Prostate gland (tissue), 2 donors: ENCODE measurements at regions not wholly inside any gene's neighbourhood (a gene's known extent, or its start where the extent isn't known, plus 50 kb on each side); places are given as distances from the start of the nearest gene placed in this dataset.

Experiments used
- DNase-seq: peaks from one replicate; pipeline ENCODE4 v3.0.0-alpha.2; 2019; ENCODE audit warnings: low spot score
- H3K27ac ChIP-seq, 2 donors: fragments of 200-600 bp; sonication (generic); 2 replicates each; pipeline ENCODE4 v1.5.1; 2017 to 2019
- H3K27me3 ChIP-seq: fragments of 200-600 bp; sonication (generic); replicated peaks from 2 replicates; pipeline ENCODE4 v1.5.1; 2019; ENCODE audit not compliant: insufficient read depth
- H3K36me3 ChIP-seq, 2 donors: fragments of 200-600 bp; sonication (generic); 1 replicate in 1 of 2; 2 replicates in 1 of 2; pipeline versions ENCODE4 v1.5.1 to v1.8.1; 2017 to 2019
- H3K4me1 ChIP-seq: fragments of 200-600 bp; sonication (generic); replicated peaks from 2 replicates; pipeline ENCODE4 v1.5.1; 2019
- H3K4me3 ChIP-seq, 2 donors: fragments of 200-600 bp; sonication (generic); 2 replicates each; pipeline ENCODE4 v1.5.1; 2017 to 2019
- H3K9me3 ChIP-seq: fragments of 200-600 bp; sonication (generic); 2 replicates; pipeline ENCODE4 v1.5.1; 2017
- CTCF ChIP-seq, 4 experiments: fragments of 200-600 bp in 2 of 4; fragments of 450-650 bp in 2 of 4; sonication (generic) in 2 of 4; IDR thresholded peaks; 1 replicate in 3 of 4; 2 replicates in 1 of 4; pipeline ENCODE4 v1.5.1; 2016 to 2019; ENCODE audit warnings: antibody characterized with exemption in 4 of 4, mild to moderate bottlenecking in 2 of 4, moderate library complexity in 2 of 4
- POLR2A ChIP-seq: fragments of 450-650 bp; IDR thresholded peaks from one replicate; pipeline ENCODE4 v1.6.1; 2016; ENCODE audit warnings: antibody characterized with exemption, mild to moderate bottlenecking
- POLR2AphosphoS5 ChIP-seq: sonication (generic); formaldehyde crosslinking; IDR thresholded peaks from one replicate; pipeline ENCODE4 v1.6.1; 2017; ENCODE audit warnings: antibody characterized with exemption
- WGBS: methylation state at CpG from one replicate; pipeline ENCODE4 v1.1.5; 2018; 5-methylcytosine and 5-hydroxymethylcytosine counted together
- intact Hi-C: fragments of 100-400 bp; cut with DNase I; formaldehyde crosslinking; loops from one replicate; pipeline ENCODE4 v1.14.2; 2022

GRCh38 chr1:4322881-4323280 lies 331.5 kb upstream of the AJAP1 start:
- Histone ChIP-seq H3K9me3 (no peaks in the 10 kb centered on the region), H3K4me3 (no peak overlapping the region), H3K36me3 (no peaks in the 10 kb centered on the region), H3K4me1 (no peaks in the 10 kb centered on the region), H3K27ac (no peak overlapping the region), H3K27me3 (no peaks in the 10 kb centered on the region)
- DNase-seq: peak; percentile 24
- WGBS: 35% methylated on average over 7 of the region's 7 CpGs
- TF ChIP-seq CTCF (IDR thresholded peaks at IDR 0.05) (no peak), POLR2A (no peak), POLR2AphosphoS5 (no peak)
- intact Hi-C loops: no loop called here

- WGBS: 82% methylated on average over 4 of the region's 4 CpGs
- Histone ChIP-seq H3K4me3 (no peak overlapping the region), H3K4me1 (no peaks in the 10 kb centered on the region)
These were observed 331.1 kb upstream of the AJAP1 start for GRCh38 chr1:4323309-4323708.

GRCh38 chr1:4324525-4324924 lies 329.9 kb upstream of the AJAP1 start:
- Histone ChIP-seq H3K27me3 (no peaks in the 10 kb centered on the region), H3K9me3 (no peaks in the 10 kb centered on the region), H3K36me3 (no peaks in the 10 kb centered on the region), H3K4me3 (no peak overlapping the region), H3K27ac (no peak overlapping the region), H3K4me1 (no peaks in the 10 kb centered on the region)
- intact Hi-C loops: no loop called here
- TF ChIP-seq POLR2AphosphoS5 (no peak), CTCF (IDR thresholded peaks at IDR 0.05) (no peak), POLR2A (no peak)
- WGBS: 88% methylated on average over 9 of the region's 9 CpGs
- no peak for DNase-seq

More at GRCh38 chr1:4323309-4323708, 331.1 kb upstream of the AJAP1 start:
- TF ChIP-seq POLR2AphosphoS5: no peak
- TF ChIP-seq CTCF (IDR thresholded peaks at IDR 0.05): no peak
- TF ChIP-seq POLR2A: no peak
- DNase-seq: no peak
- Histone ChIP-seq H3K9me3 (no peaks in the 10 kb centered on the region), H3K36me3 (no peaks in the 10 kb centered on the region), H3K27me3 (no peaks in the 10 kb centered on the region), H3K27ac (no peak overlapping the region)
- intact Hi-C loops: no loop called here

GRCh38 chr1:4327142-4327541 lies 327.3 kb upstream of the AJAP1 start:
- 86% methylated on average over 2 of the region's 2 CpGs for WGBS
- DNase-seq: no peak
- no peaks in the 10 kb centered on the region for H3K9me3 ChIP-seq
- no peak for TF ChIP-seq POLR2A
- no peak for TF ChIP-seq CTCF (IDR thresholded peaks at IDR 0.05)
- no peak for TF ChIP-seq POLR2AphosphoS5
- no peaks in the 10 kb centered on the region for H3K36me3 ChIP-seq
- no peaks in the 10 kb centered on the region for H3K27me3 ChIP-seq
- H3K27ac ChIP-seq: no peak overlapping the region
- intact Hi-C loops: no loop called here
- no peaks in the 10 kb centered on the region for H3K4me1 ChIP-seq
- H3K4me3 ChIP-seq: no peak overlapping the region

GRCh38 chr1:4328402-4329071 lies 325.9 kb upstream of the AJAP1 start:
- intact Hi-C loops: no loop called here
- no peak overlapping the region for H3K4me3 ChIP-seq
- no peaks in the 10 kb centered on the region for H3K4me1 ChIP-seq
- WGBS: 87% methylated on average over 10 of the region's 10 CpGs
- no peaks in the 10 kb centered on the region for H3K9me3 ChIP-seq
- H3K36me3 ChIP-seq: no peaks in the 10 kb centered on the region
- no peak for TF ChIP-seq CTCF (IDR thresholded peaks at IDR 0.05)
- no peak for TF ChIP-seq POLR2AphosphoS5
- TF ChIP-seq POLR2A: no peak
- no peaks in the 10 kb centered on the region for H3K27me3 ChIP-seq
- no peak overlapping the region for H3K27ac ChIP-seq
- no peak for DNase-seq
